Activated CD4-positive, alpha-beta T cell treated with anti-CD3 and anti-CD28 coated beads for 48 hours (primary cell): ENCODE measurements at regions not wholly inside any gene's neighbourhood (a gene's known extent, or its start where the extent isn't known, plus 50 kb on each side); places are given as distances from the start of the nearest gene placed in this dataset.

ENCODE experiments used
- DNase-seq: peaks from one replicate; pipeline ENCODE4 v3.0.0-alpha.2; 2020

DNA sequence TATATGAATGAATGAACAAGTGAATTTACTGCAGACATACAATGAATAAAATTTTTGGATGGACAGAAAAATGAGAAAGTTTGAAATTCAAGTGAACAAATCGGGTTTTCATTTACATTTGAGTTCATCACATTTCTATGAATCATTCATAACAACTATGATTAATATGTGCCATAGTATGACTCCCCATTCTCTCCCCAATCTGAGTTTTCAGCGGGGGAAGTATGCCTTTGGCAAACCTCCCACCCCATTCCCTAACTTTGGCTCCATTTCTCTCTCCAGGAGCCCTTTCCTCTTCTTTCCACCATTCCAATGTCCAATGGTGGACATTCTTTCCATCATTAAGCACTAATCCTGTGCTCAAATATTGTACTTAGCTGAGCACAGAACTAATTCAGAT, 96.8 kb upstream of the LSM8 start:
- no peak for DNase-seq

DNA sequence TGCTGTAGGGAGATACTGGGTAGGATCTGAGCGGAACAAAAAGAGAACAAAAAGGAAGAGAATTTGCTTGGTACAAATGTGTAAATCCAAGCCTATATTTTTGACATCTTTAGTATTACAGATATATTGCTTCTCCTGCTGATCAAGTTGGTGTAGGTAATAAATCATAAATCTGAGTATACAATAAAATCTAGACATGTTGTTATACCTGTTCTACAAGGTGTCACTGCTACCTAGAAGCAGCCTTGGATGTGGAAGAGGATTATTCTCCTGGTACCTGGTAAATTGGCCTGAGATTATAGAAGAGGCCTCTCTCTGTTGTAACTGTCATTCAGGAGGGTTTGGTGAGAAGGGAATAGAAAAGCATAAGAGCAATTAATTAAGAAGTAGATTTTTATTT, 89.9 kb upstream of the LSM8 start:
- no peak for DNase-seq

DNA sequence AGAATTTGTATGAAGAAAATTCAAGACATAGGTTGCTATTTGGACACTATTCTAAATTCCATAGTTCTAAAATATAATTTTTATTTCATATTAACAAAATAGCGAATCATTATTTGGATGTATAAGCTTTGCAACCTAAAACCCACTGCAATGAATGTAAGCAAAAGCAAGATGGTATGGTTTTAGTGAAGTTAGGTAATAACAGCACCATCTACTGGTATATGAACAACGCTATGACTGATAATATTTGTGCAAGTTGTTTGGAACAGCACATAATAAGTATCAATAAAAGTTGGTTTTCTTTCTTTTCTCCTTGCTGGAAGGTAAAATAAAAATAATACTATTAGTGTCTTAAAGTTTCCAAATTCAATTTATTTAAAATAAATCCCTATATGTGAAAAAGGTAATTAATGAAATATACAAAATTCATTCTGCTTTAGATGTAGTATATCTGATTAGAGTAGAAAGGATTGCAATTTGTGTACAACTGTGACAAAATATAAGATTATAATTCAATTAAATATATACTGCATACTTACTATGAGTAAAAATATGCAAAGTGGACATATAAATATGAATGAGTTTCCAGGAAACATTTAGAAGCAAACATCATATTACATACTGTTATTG, 79.0 kb upstream of the LSM8 start:
- no peak for DNase-seq

DNA sequence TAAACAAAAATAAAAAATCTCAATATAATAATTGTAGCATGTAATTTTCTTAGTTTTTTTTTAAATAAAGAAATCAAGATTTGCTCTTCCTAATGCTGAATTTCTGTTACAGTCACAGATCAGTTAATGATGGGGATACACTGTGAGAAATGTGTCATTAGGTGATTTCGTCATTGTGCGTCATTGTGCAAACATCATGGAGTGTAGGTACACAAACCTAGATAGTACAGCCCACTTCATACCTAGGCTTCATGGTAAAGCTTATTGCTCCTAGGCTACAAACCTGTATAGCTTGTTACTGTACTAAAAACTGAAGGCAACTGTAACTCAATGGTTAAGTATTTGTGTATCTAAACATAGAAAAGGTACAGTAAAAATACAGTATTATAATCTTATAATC, 74.4 kb upstream of the LSM8 start:
- DNase-seq: no peak

DNA sequence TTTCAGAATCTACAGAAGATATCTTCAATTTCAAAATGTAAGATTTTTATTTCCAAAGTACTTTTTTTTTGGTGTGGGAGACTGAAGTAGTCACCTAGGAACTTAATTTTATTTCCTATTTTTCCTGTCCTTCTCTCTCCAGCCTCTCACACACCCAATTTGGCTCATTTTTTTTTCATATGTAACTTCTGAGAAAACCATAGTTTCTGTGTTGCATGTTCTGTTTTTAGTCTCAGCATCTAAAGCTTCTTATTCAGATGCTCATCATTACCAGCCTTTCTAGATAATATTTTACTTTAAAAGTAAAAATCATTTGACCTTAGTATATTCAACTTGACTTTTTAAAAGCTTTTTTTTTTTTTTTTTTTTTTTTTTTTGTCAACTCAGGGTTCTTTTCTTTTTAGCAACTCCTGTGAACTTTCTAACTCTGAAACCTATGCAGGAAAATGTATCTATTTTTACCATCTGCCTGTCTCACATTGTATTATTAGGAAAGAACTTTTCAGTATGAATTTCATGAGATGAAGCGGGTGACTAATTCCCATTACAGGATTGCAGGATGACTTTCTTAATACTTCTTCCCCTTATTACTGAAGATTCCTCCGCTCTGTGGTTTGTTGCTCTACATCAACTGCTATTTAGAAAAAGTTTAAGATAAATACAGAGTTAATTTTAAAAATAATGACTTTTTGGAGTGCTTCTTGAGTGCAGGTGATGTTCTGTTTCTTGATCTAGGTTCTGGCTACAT, 73.6 kb upstream of the LSM8 start:
- DNase-seq: no peak

DNA sequence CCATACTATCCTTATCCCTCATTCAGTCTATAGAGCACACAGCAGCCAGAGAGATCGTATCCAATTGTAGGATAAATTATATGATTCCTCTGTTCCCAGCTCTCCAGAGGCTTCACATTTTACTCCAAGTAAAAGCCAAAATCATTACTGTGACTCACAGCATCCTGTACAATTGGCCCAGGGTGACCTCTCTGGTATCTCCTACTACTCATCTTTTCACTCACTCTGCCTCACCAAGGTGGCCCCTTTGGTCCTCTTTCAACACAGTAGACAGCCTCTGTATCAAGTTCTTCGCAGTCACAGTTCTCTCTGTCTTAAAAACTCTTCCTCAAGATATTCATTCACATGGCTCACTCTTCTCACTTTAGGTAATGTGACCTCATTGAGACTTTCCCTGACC, 72.6 kb upstream of the LSM8 start:
- DNase-seq: no peak

DNA sequence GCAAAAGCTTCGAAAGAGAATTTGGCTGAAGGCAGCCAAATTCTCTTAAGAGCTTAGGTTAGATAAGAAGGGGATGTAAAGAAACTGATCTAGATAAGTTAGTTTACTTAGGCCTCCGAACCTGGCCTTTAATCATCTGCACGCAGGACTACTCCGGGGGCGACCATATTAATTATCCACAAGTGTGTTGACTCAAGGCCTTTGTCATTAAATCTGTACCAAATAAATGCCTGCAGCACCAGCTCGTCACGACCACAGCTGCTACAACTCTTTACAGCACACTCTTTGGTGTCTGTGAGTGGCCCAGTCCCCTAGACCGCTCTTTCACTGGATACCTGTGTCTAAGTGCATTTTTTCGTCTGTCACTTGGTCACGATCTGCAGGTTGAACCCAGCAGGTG, 69.8 kb upstream of the LSM8 start:
- no peak for DNase-seq

DNA sequence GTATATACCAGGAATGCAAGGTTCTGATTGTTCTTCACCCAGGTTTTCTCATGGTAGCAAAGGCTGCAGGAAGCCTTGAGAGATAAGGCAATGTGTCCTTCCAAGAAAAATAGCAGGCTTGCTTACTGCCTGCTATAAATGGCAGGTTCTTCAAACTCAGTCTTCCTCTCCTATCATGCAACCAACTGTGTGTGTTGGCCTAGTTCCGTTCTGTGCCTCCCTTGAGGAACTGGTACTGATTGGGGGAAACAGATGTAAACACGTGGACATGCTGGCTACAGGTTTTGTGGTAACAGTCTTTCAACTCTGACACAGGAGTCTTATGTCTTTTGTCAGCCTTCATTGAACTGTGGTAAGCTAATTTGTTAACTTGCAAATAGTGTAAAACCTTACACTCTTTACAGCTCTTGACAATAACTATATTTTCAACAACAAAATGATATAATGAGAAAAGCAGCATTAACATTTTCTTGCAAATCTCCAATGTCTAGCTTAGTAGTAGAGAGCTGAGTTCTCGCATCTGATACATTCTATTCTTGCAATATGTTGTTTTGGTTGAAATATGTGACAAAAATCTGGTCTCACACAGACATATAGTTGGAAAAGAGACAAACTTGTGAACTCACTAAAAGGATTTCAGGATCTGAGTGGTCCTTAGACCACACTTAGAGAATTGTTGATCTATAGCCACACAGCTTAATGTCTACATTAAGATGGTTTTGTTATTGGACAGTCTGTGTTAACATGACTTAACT, 54.7 kb upstream of the LSM8 start:
- no peak for DNase-seq

DNA sequence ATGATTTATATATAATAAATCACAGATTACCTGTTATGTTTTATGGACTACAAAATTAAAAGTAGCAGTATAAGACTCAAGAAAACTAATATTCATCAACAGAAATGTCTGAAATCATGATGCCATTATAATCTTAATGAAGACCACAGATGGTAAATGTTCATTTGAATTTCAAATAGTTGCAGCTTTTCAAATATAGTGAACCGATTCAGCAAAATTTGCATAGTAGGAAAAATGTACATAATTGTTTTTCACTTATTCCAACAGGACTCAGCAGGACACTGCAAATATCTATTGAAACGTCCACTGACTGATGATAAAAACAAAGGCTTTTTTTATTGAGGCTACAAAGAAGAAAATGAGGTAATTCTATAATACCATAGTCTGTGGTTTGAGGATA, 51.2 kb upstream of the LSM8 start:
- no peak for DNase-seq
